Activated B cell treated with CpG ODN at 0.5 μM for 24 hours (primary cell): ENCODE measurements at regions not wholly inside any gene's neighbourhood (a gene's known extent, or its start where the extent isn't known, plus 50 kb on each side); places are given as distances from the start of the nearest gene placed in this dataset.

Source experiments
- ATAC-seq: fragments of 200-7000 bp; cut with Tn5 transposase; one replicate; pipeline ENCODE4 v1.10.0; 2021; ENCODE audit warnings: low read depth, mild to moderate bottlenecking, moderate library complexity
- CTCF ChIA-PET: fragments of 350-600 bp; sonication (Branson Sonifier 250); formaldehyde crosslinking; loops from one replicate; lab custom pipeline; 2021; ENCODE audit warnings: antibody characterized with exemption; lab: Charles Lee
- POLR2A ChIA-PET: fragments of 350-600 bp; sonication (Branson Sonifier 250); formaldehyde crosslinking; loops from one replicate; lab custom pipeline; 2021; ENCODE audit warnings: antibody characterized with exemption; lab: Charles Lee
- DNase-seq: peaks from one replicate; pipeline ENCODE4 v3.0.0; 2022
- H3K27ac Mint-ChIP-seq: one replicate; pipeline ENCODE4 v1.8.0; 2020; ENCODE audit warnings: mixed read lengths
- H3K27me3 Mint-ChIP-seq: one replicate; pipeline ENCODE4 v1.8.0; 2021; ENCODE audit warnings: mixed read lengths
- H3K36me3 Mint-ChIP-seq: one replicate; pipeline ENCODE4 v1.8.0; 2021; ENCODE audit warnings: low read depth, mixed read lengths
- H3K4me1 Mint-ChIP-seq: one replicate; pipeline ENCODE4 v1.8.0; 2021; ENCODE audit warnings: mixed read lengths
- H3K4me3 Mint-ChIP-seq: one replicate; pipeline ENCODE4 v1.8.0; 2020; ENCODE audit warnings: mild to moderate bottlenecking, mixed read lengths
- H3K9me3 Mint-ChIP-seq: one replicate; pipeline ENCODE4 v1.8.0; 2020; ENCODE audit warnings: mixed read lengths
- CTCF ChIP-seq: fragments of 200-600 bp; IDR thresholded peaks from one replicate; pipeline ENCODE4 v1.8.0; 2022; ENCODE audit warnings: antibody characterized with exemption, mild to moderate bottlenecking
- intact Hi-C: fragments of 100-400 bp; cut with micrococcal nuclease; formaldehyde crosslinking; loops from one replicate; pipeline ENCODE4 v1.15.1; 2024

GRCh38 chr3:89867286-89867685 lies 759.9 kb downstream of the EPHA3 start:
- no peaks in the 10 kb centered on the region for H3K36me3 Mint-ChIP-seq
- H3K4me3 Mint-ChIP-seq, result no peak overlapping the region
- ChIA-PET POLR2A (no interaction called here), CTCF (no interaction called here)
- intact Hi-C loops, result no loop called here
- ATAC-seq, result no peak
- no peak overlapping the region for H3K27ac Mint-ChIP-seq
- no peaks in the 10 kb centered on the region for H3K4me1 Mint-ChIP-seq
- no peaks in the 10 kb centered on the region for H3K9me3 Mint-ChIP-seq
- TF ChIP-seq CTCF, result no peak
- no peaks in the 10 kb centered on the region for H3K27me3 Mint-ChIP-seq
- no peak for DNase-seq

- Mint-ChIP-seq H3K27me3 (no peaks in the 10 kb centered on the region), H3K4me1 (no peaks in the 10 kb centered on the region), H3K36me3 (no peaks in the 10 kb centered on the region), H3K27ac (no peak overlapping the region), H3K9me3 (peaks cover 2% of the 10 kb centered on the region), H3K4me3 (no peak overlapping the region)
- ATAC-seq, result no peak
- ChIA-PET CTCF (no interaction called here), POLR2A (no interaction called here)
- no peak for TF ChIP-seq CTCF
- intact Hi-C loops, result no loop called here
- no peak for DNase-seq
Observed at GRCh38 chr3:89876116-89876515, 768.7 kb downstream of the EPHA3 start.

- intact Hi-C loops, result no loop called here
- H3K9me3 Mint-ChIP-seq, result peaks cover 2% of the 10 kb centered on the region
- H3K4me1 Mint-ChIP-seq, result no peaks in the 10 kb centered on the region
- H3K27me3 Mint-ChIP-seq, result no peaks in the 10 kb centered on the region
- H3K4me3 Mint-ChIP-seq, result no peak overlapping the region
- H3K27ac Mint-ChIP-seq, result no peak overlapping the region
- ChIA-PET CTCF (no interaction called here), POLR2A (no interaction called here)
- DNase-seq, result no peak
- no peak for TF ChIP-seq CTCF
- no peak for ATAC-seq
- no peaks in the 10 kb centered on the region for H3K36me3 Mint-ChIP-seq
Observed at GRCh38 chr3:89877230-89877629, 769.8 kb downstream of the EPHA3 start.

GRCh38 chr3:89889386-89889785 lies 782.0 kb downstream of the EPHA3 start:
- no peaks in the 10 kb centered on the region for H3K36me3 Mint-ChIP-seq
- H3K4me3 Mint-ChIP-seq, result no peak overlapping the region
- no peaks in the 10 kb centered on the region for H3K27me3 Mint-ChIP-seq
- CTCF ChIA-PET, result no interaction called here
- H3K9me3 Mint-ChIP-seq, result peaks cover 13% of the 10 kb centered on the region
- DNase-seq (no peak), ATAC-seq (no peak)
- no peak for TF ChIP-seq CTCF
- intact Hi-C loops, result no loop called here
- H3K27ac Mint-ChIP-seq, result no peak overlapping the region
- no peaks in the 10 kb centered on the region for H3K4me1 Mint-ChIP-seq
- POLR2A ChIA-PET, result no interaction called here

- H3K9me3 Mint-ChIP-seq, result peaks cover 8% of the 10 kb centered on the region
- TF ChIP-seq CTCF, result no peak
- ChIA-PET CTCF (no interaction called here), POLR2A (no interaction called here)
- ATAC-seq, result no peak
- no peak overlapping the region for H3K4me3 Mint-ChIP-seq
- no peaks in the 10 kb centered on the region for H3K4me1 Mint-ChIP-seq
- H3K27ac Mint-ChIP-seq, result no peak overlapping the region
- no peaks in the 10 kb centered on the region for H3K36me3 Mint-ChIP-seq
- intact Hi-C loops, result no loop called here
- no peaks in the 10 kb centered on the region for H3K27me3 Mint-ChIP-seq
- no peak for DNase-seq
Observed at GRCh38 chr3:89908711-89909213, 801.3 kb downstream of the EPHA3 start.
